Astrocyte (in vitro differentiated cells and primary cell): ENCODE measurements at regions not wholly inside any gene's neighbourhood (a gene's known extent, or its start where the extent isn't known, plus 50 kb on each side); places are given as distances from the start of the nearest gene placed in this dataset.

ENCODE experiments used
- DNase-seq: peaks from one replicate; pipeline ENCODE4 v3.0.0-alpha.2; 2010; ENCODE audit warnings: low read depth
- FAIRE-seq: peaks from 2 replicates; lab custom pipeline; 2011; peaks lifted over from hg19 to GRCh38; lab: Jason Lieb, UNC
- H2AFZ ChIP-seq: 2 replicates; pipeline ENCODE4 v1.6.0; 2012; ENCODE audit warnings: low read depth, low read length, inconsistent platforms
- H3K27ac ChIP-seq: 2 replicates; pipeline ENCODE4 v1.5.1; 2011; ENCODE audit warnings: low read depth, low read length, inconsistent platforms
- H3K27me3 ChIP-seq: 2 replicates; pipeline ENCODE4 v1.6.0; 2011; ENCODE audit warnings: low read length, inconsistent platforms; ENCODE audit not compliant: insufficient read depth
- H3K36me3 ChIP-seq: 2 replicates; pipeline ENCODE4 v1.5.1; 2011; ENCODE audit warnings: low read length, inconsistent platforms; ENCODE audit not compliant: insufficient read depth
- H3K4me1 ChIP-seq: 2 replicates; pipeline ENCODE4 v1.5.1; 2011; ENCODE audit warnings: low read length, inconsistent platforms; ENCODE audit not compliant: insufficient read depth
- H3K4me2 ChIP-seq: 2 replicates; pipeline ENCODE4 v1.6.0; 2012; ENCODE audit warnings: low read length, inconsistent platforms
- H3K4me3 ChIP-seq: 2 replicates; pipeline ENCODE4 v1.5.1; 2011; ENCODE audit warnings: low read depth, mild to moderate bottlenecking, low read length, inconsistent platforms; ENCODE audit not compliant: insufficient read depth
- H3K79me2 ChIP-seq: 2 replicates; pipeline ENCODE4 v1.6.0; 2012; ENCODE audit warnings: mild to moderate bottlenecking, low read length, inconsistent platforms; ENCODE audit not compliant: insufficient read depth
- H3K9ac ChIP-seq: 2 replicates; pipeline ENCODE4 v1.6.0; 2012; ENCODE audit warnings: mild to moderate bottlenecking, low read length, inconsistent platforms
- H3K9me3 ChIP-seq: 2 replicates; pipeline ENCODE4 v1.5.1; 2012; ENCODE audit warnings: low read depth, mild to moderate bottlenecking, low read length, inconsistent platforms; ENCODE audit not compliant: insufficient read depth
- H4K20me1 ChIP-seq: 2 replicates; pipeline ENCODE4 v1.6.0; 2012; ENCODE audit warnings: low read length, inconsistent platforms; ENCODE audit not compliant: insufficient read depth
- H3K27ac Mint-ChIP-seq: one replicate; pipeline ENCODE4 v1.8.0; 2021; ENCODE audit warnings: mild to moderate bottlenecking, mixed read lengths; ENCODE audit not compliant: unreplicated experiment
- H3K27me3 Mint-ChIP-seq: one replicate; pipeline ENCODE4 v1.8.0; 2021; ENCODE audit warnings: low read depth, mixed read lengths; ENCODE audit not compliant: unreplicated experiment
- H3K36me3 Mint-ChIP-seq: one replicate; pipeline ENCODE4 v1.8.0; 2021; ENCODE audit warnings: low read depth, mixed read lengths; ENCODE audit not compliant: unreplicated experiment
- H3K4me1 Mint-ChIP-seq: one replicate; pipeline ENCODE4 v1.8.0; 2021; ENCODE audit warnings: low read depth, mixed read lengths; ENCODE audit not compliant: unreplicated experiment
- H3K4me3 Mint-ChIP-seq: one replicate; pipeline ENCODE4 v1.8.0; 2021; ENCODE audit warnings: mild to moderate bottlenecking, moderate library complexity, mixed read lengths; ENCODE audit not compliant: unreplicated experiment
- H3K9me3 Mint-ChIP-seq: one replicate; pipeline ENCODE4 v1.8.0; 2021; ENCODE audit warnings: mild to moderate bottlenecking, mixed read lengths; ENCODE audit not compliant: unreplicated experiment
- CTCF ChIP-seq: IDR thresholded peaks from 2 replicates; pipeline ENCODE4 v1.5.1; 2011; ENCODE audit warnings: low read depth, mild to moderate bottlenecking, inconsistent platforms, low read length, moderate library complexity; ENCODE audit not compliant: insufficient read depth
- EZH2 ChIP-seq: IDR thresholded peaks from 2 replicates; pipeline ENCODE4 v1.6.1; 2012; ENCODE audit warnings: mild to moderate bottlenecking, low read length, inconsistent platforms; ENCODE audit not compliant: insufficient read depth

- no peak overlapping the region for H3K4me3 Mint-ChIP-seq
These were observed 238.1 kb upstream of the SERP2 start for GRCh38 chr13:44135566-44135965.

GRCh38 chr13:44136696-44137268 lies 236.8 kb upstream of the SERP2 start:
- Histone ChIP-seq H3K4me3 (no peak overlapping the region), H3K27me3 (no peaks in the 10 kb centered on the region), H3K4me1 (peaks cover 23% of the 10 kb centered on the region), H2AFZ (no peak overlapping the region), H3K79me2 (no peaks in the 10 kb centered on the region), H3K9ac (peak overlapping the region; percentile 17), H4K20me1 (no peaks in the 10 kb centered on the region), H3K9me3 (no peaks in the 10 kb centered on the region), H3K4me2 (peak overlapping the region; percentile 42), H3K27ac (no peak overlapping the region), H3K36me3 (no peaks in the 10 kb centered on the region)
- H3K4me1 Mint-ChIP-seq, result peaks cover 35% of the 10 kb centered on the region
- peak; percentile 76 for DNase-seq
- H3K27me3 Mint-ChIP-seq, result no peaks in the 10 kb centered on the region
- peaks cover 2% of the 10 kb centered on the region for H3K36me3 Mint-ChIP-seq
- TF ChIP-seq EZH2 (no peak), CTCF (no peak)
- peak overlapping the region; percentile 4 for H3K27ac Mint-ChIP-seq
- no peak overlapping the region for H3K4me3 Mint-ChIP-seq
- no peaks in the 10 kb centered on the region for H3K9me3 Mint-ChIP-seq
- no peak for FAIRE-seq

More at GRCh38 chr13:44135566-44135965, 238.1 kb upstream of the SERP2 start:
- Histone ChIP-seq H3K9ac (no peak overlapping the region), H3K4me1 (peaks cover 16% of the 10 kb centered on the region), H2AFZ (no peak overlapping the region), H3K4me2 (no peak overlapping the region), H3K27ac (no peak overlapping the region), H3K9me3 (no peaks in the 10 kb centered on the region), H3K79me2 (no peaks in the 10 kb centered on the region), H4K20me1 (no peaks in the 10 kb centered on the region), H3K4me3 (no peak overlapping the region), H3K36me3 (no peaks in the 10 kb centered on the region), H3K27me3 (no peaks in the 10 kb centered on the region)
- no peaks in the 10 kb centered on the region for H3K9me3 Mint-ChIP-seq
- H3K36me3 Mint-ChIP-seq, result no peaks in the 10 kb centered on the region
- peaks cover 27% of the 10 kb centered on the region for H3K4me1 Mint-ChIP-seq
- H3K27ac Mint-ChIP-seq, result no peak overlapping the region
- no peaks in the 10 kb centered on the region for H3K27me3 Mint-ChIP-seq
- DNase-seq (no peak), FAIRE-seq (no peak)
- TF ChIP-seq EZH2, result no peak
- TF ChIP-seq CTCF, result no peak

GRCh38 chr13:44137466-44137865 lies 236.2 kb upstream of the SERP2 start:
- Mint-ChIP-seq H3K36me3 (peaks cover 2% of the 10 kb centered on the region), H3K27me3 (no peaks in the 10 kb centered on the region), H3K27ac (no peak overlapping the region), H3K9me3 (no peaks in the 10 kb centered on the region), H3K4me3 (no peak overlapping the region), H3K4me1 (peaks cover 35% of the 10 kb centered on the region)
- no peak overlapping the region for H3K9ac ChIP-seq
- peaks cover 25% of the 10 kb centered on the region for H3K4me1 ChIP-seq
- TF ChIP-seq EZH2 (no peak), CTCF (no peak)
- no peak overlapping the region for H3K27ac ChIP-seq
- H2AFZ ChIP-seq, result no peak overlapping the region
- H3K4me3 ChIP-seq, result no peak overlapping the region
- no peaks in the 10 kb centered on the region for H3K36me3 ChIP-seq
- H3K79me2 ChIP-seq, result no peaks in the 10 kb centered on the region
- DNase-seq (no peak), FAIRE-seq (no peak)
- no peaks in the 10 kb centered on the region for H4K20me1 ChIP-seq
- no peak overlapping the region for H3K4me2 ChIP-seq
- H3K27me3 ChIP-seq, result no peaks in the 10 kb centered on the region
- no peaks in the 10 kb centered on the region for H3K9me3 ChIP-seq
